Upper lobe of right lung (tissue), 1 donor: ENCODE measurements at regions not wholly inside any gene's neighbourhood (a gene's known extent, or its start where the extent isn't known, plus 50 kb on each side); places are given as distances from the start of the nearest gene placed in this dataset.
A peak's percentile ranks its signal among the peaks of the same experiment; 100 is the strongest.

Experiments used
- ATAC-seq: fragments of 200-7000 bp; cut with Tn5 transposase; one replicate; pipeline ENCODE4 v1.9.1; 2020; ENCODE audit warnings: mild to moderate bottlenecking, moderate library complexity
- DNase-seq: peaks from one replicate; pipeline ENCODE4 v3.0.0-alpha.2; 2020
- H3K27ac ChIP-seq: fragments of 200-600 bp; one replicate; pipeline ENCODE4 v1.8.0; 2022
- H3K27me3 ChIP-seq: fragments of 200-600 bp; one replicate; pipeline ENCODE4 v1.8.0; 2022; ENCODE audit warnings: mild to moderate bottlenecking
- H3K36me3 ChIP-seq: fragments of 200-600 bp; one replicate; pipeline ENCODE4 v1.8.0; 2022
- H3K4me1 ChIP-seq: fragments of 200-600 bp; one replicate; pipeline ENCODE4 v1.8.0; 2022
- H3K4me3 ChIP-seq: fragments of 200-600 bp; one replicate; pipeline ENCODE4 v1.8.0; 2022; ENCODE audit warnings: mild to moderate bottlenecking
- H3K9me3 ChIP-seq: fragments of 200-600 bp; one replicate; pipeline ENCODE4 v1.8.0; 2022
- CTCF ChIP-seq: fragments of 200-600 bp; IDR thresholded peaks from one replicate; pipeline ENCODE4 v1.8.0; 2022; ENCODE audit warnings: antibody characterized with exemption
- intact Hi-C: fragments of 100-400 bp; cut with DNase I; formaldehyde crosslinking; loops from one replicate; pipeline ENCODE4 v1.11.0; 2022
- donor health status: DM: no; HTN: yes; CAD: no; lungs with severe emphysema.

GRCh38 chr6:139647016-139647415 is 272.6 kb upstream of the CITED2 start:
- intact Hi-C loops, result no loop called here
- H3K9me3 ChIP-seq, result no peaks in the 10 kb centered on the region
- TF ChIP-seq CTCF, result no peak
- no peaks in the 10 kb centered on the region for H3K36me3 ChIP-seq
- H3K27me3 ChIP-seq, result no peaks in the 10 kb centered on the region
- DNase-seq, result no peak
- no peak overlapping the region for H3K4me3 ChIP-seq
- H3K27ac ChIP-seq, result no peak overlapping the region
- H3K4me1 ChIP-seq, result no peaks in the 10 kb centered on the region
- no peak for ATAC-seq

- Histone ChIP-seq H3K27ac (no peak overlapping the region), H3K9me3 (no peaks in the 10 kb centered on the region), H3K4me1 (no peaks in the 10 kb centered on the region), H3K27me3 (no peaks in the 10 kb centered on the region), H3K36me3 (no peaks in the 10 kb centered on the region), H3K4me3 (no peak overlapping the region)
- TF ChIP-seq CTCF, result no peak
- intact Hi-C loops, result no loop called here
- no peak for DNase-seq
- peak; percentile 39 for ATAC-seq
Observed at GRCh38 chr6:139644821-139645220, 270.4 kb upstream of the CITED2 start.

GRCh38 chr6:139643986-139644385 is 269.5 kb upstream of the CITED2 start:
- no peak overlapping the region for H3K4me3 ChIP-seq
- H3K27ac ChIP-seq, result no peak overlapping the region
- no peak for TF ChIP-seq CTCF
- ATAC-seq, result no peak
- H3K4me1 ChIP-seq, result no peaks in the 10 kb centered on the region
- no peak for DNase-seq
- no peaks in the 10 kb centered on the region for H3K36me3 ChIP-seq
- intact Hi-C loops, result no loop called here
- no peaks in the 10 kb centered on the region for H3K9me3 ChIP-seq
- no peaks in the 10 kb centered on the region for H3K27me3 ChIP-seq

- intact Hi-C loops, result no loop called here
- ATAC-seq (no peak), DNase-seq (no peak)
- Histone ChIP-seq H3K4me1 (no peaks in the 10 kb centered on the region), H3K9me3 (no peaks in the 10 kb centered on the region), H3K27me3 (no peaks in the 10 kb centered on the region), H3K27ac (no peak overlapping the region), H3K36me3 (no peaks in the 10 kb centered on the region), H3K4me3 (no peak overlapping the region)
- TF ChIP-seq CTCF, result no peak
Observed at GRCh38 chr6:139642346-139642745, 267.9 kb upstream of the CITED2 start.

- H3K4me1 ChIP-seq, result no peaks in the 10 kb centered on the region
- TF ChIP-seq CTCF, result no peak
- DNase-seq (no peak), ATAC-seq (no peak)
- H3K27me3 ChIP-seq, result no peaks in the 10 kb centered on the region
- H3K4me3 ChIP-seq, result no peak overlapping the region
- no peaks in the 10 kb centered on the region for H3K9me3 ChIP-seq
- H3K27ac ChIP-seq, result no peak overlapping the region
- intact Hi-C loops, result no loop called here
- no peaks in the 10 kb centered on the region for H3K36me3 ChIP-seq
Observed at GRCh38 chr6:139641376-139641775, 266.9 kb upstream of the CITED2 start.

GRCh38 chr6:139640921-139641320 is 266.5 kb upstream of the CITED2 start:
- DNase-seq (no peak), ATAC-seq (no peak)
- H3K9me3 ChIP-seq, result no peaks in the 10 kb centered on the region
- no peak overlapping the region for H3K27ac ChIP-seq
- no peaks in the 10 kb centered on the region for H3K36me3 ChIP-seq
- no peak overlapping the region for H3K4me3 ChIP-seq
- no peak for TF ChIP-seq CTCF
- no peaks in the 10 kb centered on the region for H3K27me3 ChIP-seq
- intact Hi-C loops, result no loop called here
- no peaks in the 10 kb centered on the region for H3K4me1 ChIP-seq
